ENCODE measurements at regions not wholly inside any gene's neighbourhood (a gene's known extent, or its start where the extent isn't known, plus 50 kb on each side); places are given as distances from the start of the nearest gene placed in this dataset.

DNA sequence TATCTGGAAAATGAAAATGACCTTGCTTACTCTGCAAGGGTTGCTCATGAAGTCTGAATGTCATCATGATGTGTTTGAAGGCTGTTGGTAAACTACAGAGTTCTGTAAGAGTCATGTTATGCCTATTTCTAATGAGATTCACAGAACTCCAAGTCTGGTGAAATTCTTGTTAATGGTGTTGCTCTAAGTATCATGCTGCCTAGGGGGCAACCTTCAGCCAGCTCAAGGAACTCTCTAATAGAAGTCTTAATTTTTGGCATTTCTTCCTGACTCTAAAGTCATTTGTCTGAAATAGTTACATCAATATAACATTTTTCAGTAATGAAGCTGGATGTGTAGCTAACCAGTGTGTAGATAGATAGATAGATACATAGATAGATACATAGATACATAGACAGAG lies 302.8 kb downstream of the FAT3 start:
- Histone ChIP-seq H3K4me1 (ENCODE audit: control insufficient read depth, insufficient read depth, low read length) (no peaks in the 10 kb centered on the region), H3K27ac (ENCODE audit: low read length) (no peak overlapping the region), H3K4me3 (ENCODE audit: low read length) (no peak overlapping the region), H3K9me3 (ENCODE audit: control insufficient read depth, low read depth, low read length) (no peaks in the 10 kb centered on the region), H3K36me3 (ENCODE audit: control insufficient read depth, insufficient read depth, low read length) (no peaks in the 10 kb centered on the region), H3K27me3 (ENCODE audit: control insufficient read depth, insufficient read depth, low read length) (peaks cover 2% of the 10 kb centered on the region)
- no peak for DNase-seq

DNA sequence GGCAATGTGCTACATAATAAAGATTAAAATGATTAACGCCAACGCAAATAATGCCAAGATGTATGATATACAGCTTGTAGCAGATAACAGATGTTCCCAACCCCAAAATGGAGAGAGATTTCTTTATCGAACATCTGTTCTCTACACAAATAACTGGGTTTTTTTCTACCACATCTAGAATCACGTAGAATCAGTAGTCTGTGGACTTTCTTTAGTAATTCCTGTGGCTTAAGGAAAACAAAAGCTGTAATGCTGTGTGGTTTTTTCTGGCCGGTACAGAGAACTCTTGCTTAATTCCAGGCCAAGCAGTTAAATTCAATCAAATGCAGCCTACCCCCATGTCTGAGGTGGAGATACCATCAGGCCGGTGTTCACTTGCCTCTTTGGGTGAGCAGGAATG lies 303.4 kb downstream of the FAT3 start:
- no peak for DNase-seq
- H3K9me3 ChIP-seq (ENCODE audit: control insufficient read depth, low read depth, low read length), result no peaks in the 10 kb centered on the region

GRCh38 chr11:92531065-92531739 lies 306.6 kb downstream of the FAT3 start:
- Histone ChIP-seq H3K27me3 (ENCODE audit: control insufficient read depth, insufficient read depth, low read length) (peaks cover 2% of the 10 kb centered on the region), H3K9me3 (ENCODE audit: control insufficient read depth, low read depth, low read length) (no peaks in the 10 kb centered on the region), H3K4me1 (ENCODE audit: control insufficient read depth, insufficient read depth, low read length) (no peaks in the 10 kb centered on the region), H3K36me3 (ENCODE audit: control insufficient read depth, insufficient read depth, low read length) (no peaks in the 10 kb centered on the region), H3K4me3 (ENCODE audit: low read length) (no peak overlapping the region), H3K27ac (ENCODE audit: low read length) (no peak overlapping the region)
- DNase-seq, result no peak
- no CpG with 5 or more reads among the region's 7 CpGs for WGBS (ENCODE audit: insufficient coverage, low lambda C conversion rate)

More for the DNA sequence above, 303.4 kb downstream of the FAT3 start:
- Histone ChIP-seq H3K4me3 (ENCODE audit: low read length) (no peak overlapping the region), H3K27ac (ENCODE audit: low read length) (no peak overlapping the region), H3K36me3 (ENCODE audit: control insufficient read depth, insufficient read depth, low read length) (no peaks in the 10 kb centered on the region), H3K27me3 (ENCODE audit: control insufficient read depth, insufficient read depth, low read length) (peaks cover 2% of the 10 kb centered on the region), H3K4me1 (ENCODE audit: control insufficient read depth, insufficient read depth, low read length) (no peaks in the 10 kb centered on the region)
- WGBS (ENCODE audit: insufficient coverage, low lambda C conversion rate), result no CpG with 5 or more reads among the region's 6 CpGs

DNA sequence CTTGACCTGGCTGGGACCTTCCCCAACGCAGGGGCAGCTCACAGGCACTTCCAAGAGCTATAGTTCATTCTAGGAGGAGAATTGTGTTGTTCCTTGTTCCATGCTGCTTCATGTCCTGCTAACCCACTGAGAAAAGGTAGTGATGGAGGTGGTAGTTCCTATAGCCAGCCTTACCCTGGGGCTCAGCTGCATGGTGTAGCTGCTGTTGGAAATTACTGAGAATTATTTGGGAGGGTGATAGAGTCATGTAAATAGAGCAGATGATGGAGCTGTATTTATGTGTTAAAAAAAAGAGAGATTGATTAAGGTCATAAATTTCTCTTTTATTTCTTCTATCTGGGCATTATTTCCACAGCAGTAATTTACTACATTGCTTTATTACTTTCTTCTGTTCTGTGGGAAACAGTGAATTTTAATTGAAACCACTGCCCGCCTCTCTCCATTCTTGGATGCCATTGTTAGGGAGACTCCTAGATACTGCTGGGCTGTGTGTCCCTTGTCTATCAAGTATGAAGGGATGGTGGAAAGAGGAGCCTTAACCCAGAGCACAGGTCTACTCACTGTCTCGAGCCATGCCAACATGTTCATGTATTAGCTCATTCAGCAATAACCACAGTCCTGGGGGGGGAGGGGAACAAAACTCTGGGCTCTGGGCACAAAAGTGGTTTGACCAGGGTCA lies 309.2 kb downstream of the FAT3 start:
- Histone ChIP-seq H3K9me3 (ENCODE audit: control insufficient read depth, low read depth, low read length) (no peaks in the 10 kb centered on the region), H3K27me3 (ENCODE audit: control insufficient read depth, insufficient read depth, low read length) (peaks cover 2% of the 10 kb centered on the region), H3K27ac (ENCODE audit: low read length) (no peak overlapping the region), H3K4me1 (ENCODE audit: control insufficient read depth, insufficient read depth, low read length) (no peaks in the 10 kb centered on the region), H3K4me3 (ENCODE audit: low read length) (no peak overlapping the region), H3K36me3 (ENCODE audit: control insufficient read depth, insufficient read depth, low read length) (no peaks in the 10 kb centered on the region)
- DNase-seq, result no peak
- WGBS (ENCODE audit: insufficient coverage, low lambda C conversion rate), result no CpG with 5 or more reads among the region's 3 CpGs

DNA sequence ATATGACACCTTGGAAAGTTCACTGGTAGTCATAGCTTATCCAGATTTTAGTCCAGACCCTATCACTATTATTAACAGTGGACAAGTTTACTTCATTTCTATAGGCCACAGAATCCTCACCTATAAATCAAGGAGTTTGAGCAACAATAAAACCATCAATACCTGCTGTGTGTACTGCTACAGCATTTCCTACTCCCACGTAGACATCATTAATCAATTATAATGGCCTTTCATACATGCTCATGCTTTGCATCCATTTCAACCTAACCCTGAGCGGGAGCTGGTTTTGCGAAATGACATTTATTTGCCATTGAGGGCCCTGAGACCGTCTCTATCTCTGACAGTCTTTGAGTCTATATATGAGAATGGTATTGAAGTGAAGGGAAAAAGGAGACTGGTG lies 312.3 kb downstream of the FAT3 start:
- Histone ChIP-seq H3K36me3 (ENCODE audit: control insufficient read depth, insufficient read depth, low read length) (no peaks in the 10 kb centered on the region), H3K4me3 (ENCODE audit: low read length) (no peak overlapping the region), H3K27ac (ENCODE audit: low read length) (no peak overlapping the region), H3K9me3 (ENCODE audit: control insufficient read depth, low read depth, low read length) (no peaks in the 10 kb centered on the region), H3K27me3 (ENCODE audit: control insufficient read depth, insufficient read depth, low read length) (no peaks in the 10 kb centered on the region), H3K4me1 (ENCODE audit: control insufficient read depth, insufficient read depth, low read length) (no peaks in the 10 kb centered on the region)
- 60% methylated on average over 1 of the region's 4 CpGs for WGBS (ENCODE audit: insufficient coverage, low lambda C conversion rate)
- DNase-seq, result no peak

DNA sequence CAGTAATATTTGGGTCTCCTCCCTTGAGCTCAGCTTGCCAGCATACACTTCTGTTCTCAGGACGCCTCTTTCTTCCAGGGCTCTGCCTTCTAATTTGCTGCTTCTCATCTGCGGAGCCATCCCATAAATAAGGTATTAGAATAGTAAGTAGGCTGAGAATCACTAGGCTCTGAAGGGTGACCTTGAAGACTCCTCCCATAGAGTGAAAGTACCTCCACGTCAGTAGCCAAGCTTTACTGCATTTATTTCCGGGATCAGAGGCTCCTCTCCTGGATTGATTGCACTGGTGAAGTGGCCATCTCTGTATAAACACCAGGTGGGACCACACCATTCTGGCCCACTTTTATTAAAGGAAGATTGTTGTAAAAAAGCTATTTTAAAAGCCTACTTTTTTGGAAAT lies 315.5 kb downstream of the FAT3 start:
- Histone ChIP-seq H3K4me3 (ENCODE audit: low read length) (no peak overlapping the region), H3K27me3 (ENCODE audit: control insufficient read depth, insufficient read depth, low read length) (no peaks in the 10 kb centered on the region), H3K4me1 (ENCODE audit: control insufficient read depth, insufficient read depth, low read length) (no peaks in the 10 kb centered on the region), H3K9me3 (ENCODE audit: control insufficient read depth, low read depth, low read length) (no peaks in the 10 kb centered on the region), H3K36me3 (ENCODE audit: control insufficient read depth, insufficient read depth, low read length) (no peaks in the 10 kb centered on the region), H3K27ac (ENCODE audit: low read length) (no peak overlapping the region)
- 60% methylated on average over 1 of the region's 4 CpGs for WGBS (ENCODE audit: insufficient coverage, low lambda C conversion rate)
- no peak for DNase-seq

DNA sequence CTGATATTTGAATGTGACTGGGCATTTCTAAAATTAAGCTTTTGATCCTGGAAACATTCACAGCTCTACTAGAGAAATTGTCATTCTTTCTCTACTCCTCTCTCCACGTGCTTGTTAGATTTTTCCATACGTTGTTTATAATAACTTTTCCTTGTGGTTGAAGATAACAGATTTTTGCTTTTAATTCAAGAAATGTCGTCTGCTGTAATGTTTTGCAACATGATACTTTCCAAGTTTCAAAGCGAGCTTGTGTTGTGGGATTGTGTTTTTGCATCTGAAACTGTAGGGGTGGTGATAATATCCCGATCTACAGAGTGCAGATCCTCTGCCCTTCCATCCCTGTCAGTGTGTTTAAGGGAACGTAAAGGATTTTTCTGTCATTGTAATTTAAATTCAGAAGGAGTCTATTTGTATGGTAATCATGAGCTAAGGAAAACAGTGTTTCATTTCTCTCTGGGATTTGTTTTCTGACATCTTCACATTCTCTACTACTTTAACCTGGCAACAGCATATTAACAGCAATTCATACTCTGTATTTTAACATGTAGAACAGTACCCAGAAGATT lies 321.4 kb downstream of the FAT3 start:
- WGBS (ENCODE audit: insufficient coverage, low lambda C conversion rate), result 48% methylated on average over 2 of the region's 6 CpGs
- Histone ChIP-seq H3K27ac (ENCODE audit: low read length) (no peak overlapping the region), H3K4me3 (ENCODE audit: low read length) (no peak overlapping the region), H3K27me3 (ENCODE audit: control insufficient read depth, insufficient read depth, low read length) (no peaks in the 10 kb centered on the region), H3K4me1 (ENCODE audit: control insufficient read depth, insufficient read depth, low read length) (no peaks in the 10 kb centered on the region), H3K36me3 (ENCODE audit: control insufficient read depth, insufficient read depth, low read length) (no peaks in the 10 kb centered on the region), H3K9me3 (ENCODE audit: control insufficient read depth, low read depth, low read length) (no peaks in the 10 kb centered on the region)
- no peak for DNase-seq

DNA sequence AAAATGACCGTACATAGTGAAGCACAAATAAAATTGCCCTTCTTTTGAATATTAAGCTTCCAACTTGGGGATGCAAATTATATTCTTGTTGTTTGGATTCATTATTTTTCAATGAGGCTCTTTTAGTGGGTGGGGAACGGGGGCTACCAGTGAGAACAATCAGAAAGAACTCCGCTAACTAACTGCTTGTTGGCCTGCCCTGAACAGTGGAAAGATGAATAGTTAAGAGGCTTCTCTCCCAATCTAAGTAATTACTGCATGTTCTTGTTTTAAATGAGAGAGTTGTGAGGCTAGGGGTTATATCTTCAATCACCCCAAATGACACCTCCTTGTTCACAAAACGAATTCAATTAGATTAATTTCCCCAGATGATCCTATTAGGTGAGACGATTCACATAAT lies 322.0 kb downstream of the FAT3 start:
- no peaks in the 10 kb centered on the region for H3K4me1 ChIP-seq (ENCODE audit: control insufficient read depth, insufficient read depth, low read length)
- H3K4me3 ChIP-seq (ENCODE audit: low read length), result no peak overlapping the region
- no peak overlapping the region for H3K27ac ChIP-seq (ENCODE audit: low read length)
- no peaks in the 10 kb centered on the region for H3K27me3 ChIP-seq (ENCODE audit: control insufficient read depth, insufficient read depth, low read length)
- DNase-seq, result no peak
- no CpG with 5 or more reads among the region's 5 CpGs for WGBS (ENCODE audit: insufficient coverage, low lambda C conversion rate)
- no peaks in the 10 kb centered on the region for H3K36me3 ChIP-seq (ENCODE audit: control insufficient read depth, insufficient read depth, low read length)
- H3K9me3 ChIP-seq (ENCODE audit: control insufficient read depth, low read depth, low read length), result no peaks in the 10 kb centered on the region

DNA sequence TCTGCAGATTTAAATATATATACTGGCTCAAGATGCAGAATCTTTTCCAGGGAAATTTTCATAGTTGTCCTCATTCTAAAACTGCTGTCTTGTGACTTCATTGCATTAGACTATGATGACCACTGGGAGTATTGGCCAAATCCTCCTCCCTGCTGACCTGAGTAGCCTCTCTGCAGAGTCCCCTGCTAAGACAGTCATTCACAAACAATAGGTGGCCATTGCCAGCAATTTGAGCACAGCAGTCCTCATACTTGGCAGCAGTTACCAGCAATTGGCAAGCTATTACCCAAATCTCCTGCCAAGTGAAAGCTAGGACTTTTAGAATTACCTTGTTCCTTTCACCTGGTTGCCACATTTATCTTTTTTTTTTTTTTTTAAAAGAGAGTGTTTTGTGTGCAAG lies 325.8 kb downstream of the FAT3 start:
- Histone ChIP-seq H3K4me1 (ENCODE audit: control insufficient read depth, insufficient read depth, low read length) (no peaks in the 10 kb centered on the region), H3K36me3 (ENCODE audit: control insufficient read depth, insufficient read depth, low read length) (no peaks in the 10 kb centered on the region), H3K4me3 (ENCODE audit: low read length) (no peak overlapping the region), H3K27me3 (ENCODE audit: control insufficient read depth, insufficient read depth, low read length) (no peaks in the 10 kb centered on the region), H3K27ac (ENCODE audit: low read length) (no peak overlapping the region), H3K9me3 (ENCODE audit: control insufficient read depth, low read depth, low read length) (no peaks in the 10 kb centered on the region)
- DNase-seq, result no peak

- no peak overlapping the region for H3K4me3 ChIP-seq (ENCODE audit: low read length)
- 100% methylated on average over 1 of the region's 2 CpGs for WGBS (ENCODE audit: insufficient coverage, low lambda C conversion rate)
- DNase-seq, result no peak
- no peaks in the 10 kb centered on the region for H3K9me3 ChIP-seq (ENCODE audit: control insufficient read depth, low read depth, low read length)
- no peaks in the 10 kb centered on the region for H3K27me3 ChIP-seq (ENCODE audit: control insufficient read depth, insufficient read depth, low read length)
- no peaks in the 10 kb centered on the region for H3K4me1 ChIP-seq (ENCODE audit: control insufficient read depth, insufficient read depth, low read length)
- no peaks in the 10 kb centered on the region for H3K36me3 ChIP-seq (ENCODE audit: control insufficient read depth, insufficient read depth, low read length)
- no peak overlapping the region for H3K27ac ChIP-seq (ENCODE audit: low read length)
These were observed 326.3 kb downstream of the FAT3 start for GRCh38 chr11:92550871-92551270.

DNA sequence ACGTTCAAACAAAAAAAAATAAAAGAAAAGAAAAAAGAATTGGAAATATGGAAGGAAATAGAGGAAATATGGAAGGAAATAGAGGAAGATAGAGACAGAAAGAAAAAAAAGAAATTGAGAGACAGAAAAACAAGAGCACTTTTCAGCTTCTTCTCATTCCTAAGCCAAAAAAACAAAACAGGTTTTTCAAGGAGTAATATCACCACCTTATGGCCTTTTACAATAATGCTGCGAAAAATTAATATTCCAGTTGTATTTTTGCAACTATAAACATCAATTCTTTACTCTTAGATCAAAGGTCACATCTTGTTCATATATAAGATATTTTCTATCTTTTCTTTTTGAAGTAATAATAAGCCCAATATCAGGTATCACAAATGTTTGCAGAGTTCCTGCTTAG lies 328.3 kb downstream of the FAT3 start:
- Histone ChIP-seq H3K4me3 (ENCODE audit: low read length) (no peak overlapping the region), H3K36me3 (ENCODE audit: control insufficient read depth, insufficient read depth, low read length) (no peaks in the 10 kb centered on the region), H3K27ac (ENCODE audit: low read length) (no peak overlapping the region), H3K27me3 (ENCODE audit: control insufficient read depth, insufficient read depth, low read length) (no peaks in the 10 kb centered on the region), H3K4me1 (ENCODE audit: control insufficient read depth, insufficient read depth, low read length) (no peaks in the 10 kb centered on the region), H3K9me3 (ENCODE audit: control insufficient read depth, low read depth, low read length) (no peaks in the 10 kb centered on the region)
- no peak for DNase-seq
- WGBS (ENCODE audit: insufficient coverage, low lambda C conversion rate), result 33% methylated on average over 2 of the region's 2 CpGs

All from large intestine (tissue), 3 donors.